ENCODE measurements at regions not wholly inside any gene's neighbourhood (a gene's known extent, or its start where the extent isn't known, plus 50 kb on each side); places are given as distances from the start of the nearest gene placed in this dataset.

DNA sequence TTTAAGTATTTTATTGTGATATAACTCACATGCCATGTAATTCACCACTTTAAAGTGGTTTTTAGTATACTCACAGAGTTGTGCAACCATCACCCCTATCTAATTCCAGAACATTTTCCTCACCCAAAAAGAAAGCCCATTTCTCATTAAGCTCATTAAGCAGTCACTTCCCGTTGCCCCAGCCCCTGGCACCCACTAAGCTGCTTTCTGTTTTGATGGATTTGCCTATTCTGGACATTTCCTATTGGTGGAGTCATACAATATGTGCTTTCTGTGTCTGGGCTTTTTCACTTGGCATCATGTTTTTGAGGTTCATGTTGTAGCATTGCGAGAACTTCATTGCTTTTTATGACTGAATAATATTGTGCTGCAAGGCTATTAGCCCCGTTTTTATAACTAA is 66.0 kb downstream of the ARL6IP4 start:
- Histone ChIP-seq H3K27ac (no peak overlapping the region), H3K4me1 (peaks cover 0 to 26% (median 3%) of the 10 kb centered on the region in 4 donors), H3K36me3 (no peaks in the 10 kb centered on the region), H3K9me3 (no peaks in the 10 kb centered on the region), H3K4me3 (no peak overlapping the region), H3K27me3 (no peaks in the 10 kb centered on the region)
- TF ChIP-seq, protein P1, sequence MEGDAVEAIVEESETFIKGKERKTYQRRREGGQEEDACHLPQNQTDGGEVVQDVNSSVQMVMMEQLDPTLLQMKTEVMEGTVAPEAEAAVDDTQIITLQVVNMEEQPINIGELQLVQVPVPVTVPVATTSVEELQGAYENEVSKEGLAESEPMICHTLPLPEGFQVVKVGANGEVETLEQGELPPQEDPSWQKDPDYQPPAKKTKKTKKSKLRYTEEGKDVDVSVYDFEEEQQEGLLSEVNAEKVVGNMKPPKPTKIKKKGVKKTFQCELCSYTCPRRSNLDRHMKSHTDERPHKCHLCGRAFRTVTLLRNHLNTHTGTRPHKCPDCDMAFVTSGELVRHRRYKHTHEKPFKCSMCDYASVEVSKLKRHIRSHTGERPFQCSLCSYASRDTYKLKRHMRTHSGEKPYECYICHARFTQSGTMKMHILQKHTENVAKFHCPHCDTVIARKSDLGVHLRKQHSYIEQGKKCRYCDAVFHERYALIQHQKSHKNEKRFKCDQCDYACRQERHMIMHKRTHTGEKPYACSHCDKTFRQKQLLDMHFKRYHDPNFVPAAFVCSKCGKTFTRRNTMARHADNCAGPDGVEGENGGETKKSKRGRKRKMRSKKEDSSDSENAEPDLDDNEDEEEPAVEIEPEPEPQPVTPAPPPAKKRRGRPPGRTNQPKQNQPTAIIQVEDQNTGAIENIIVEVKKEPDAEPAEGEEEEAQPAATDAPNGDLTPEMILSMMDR (IDR thresholded peaks at IDR 0.05), result no peak
- TF ChIP-seq POLR2A (IDR thresholded peaks at IDR 0.05), result no peak
- DNase-seq, result peak in 1 of 3 donors; percentile 6

DNA sequence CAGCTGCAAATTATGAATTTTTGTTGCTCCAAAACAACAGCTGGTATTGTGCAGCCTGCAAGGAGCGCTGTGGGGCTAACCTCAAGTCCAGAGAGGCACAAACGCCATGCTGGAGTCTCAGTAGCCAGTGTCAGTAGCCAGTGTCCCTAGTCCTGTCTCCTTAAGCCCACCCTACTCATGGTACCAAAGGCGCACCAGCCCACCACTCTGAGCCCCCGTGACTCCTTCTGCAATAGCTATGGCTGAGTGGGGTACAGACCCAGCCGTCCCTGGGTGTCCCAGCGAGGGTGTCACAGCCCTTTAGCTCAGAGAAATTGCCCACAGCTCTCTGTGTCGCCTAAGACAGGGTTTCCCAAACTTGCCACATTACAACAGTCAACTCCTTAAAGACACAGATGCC is 65.2 kb downstream of the ARL6IP4 start:
- H3K4me1 ChIP-seq, result peaks cover 0 to 26% (median 3%) of the 10 kb centered on the region in 4 donors
- H3K27ac ChIP-seq, result peak overlapping the region in 1 of 4 donors; percentile 21
- peak in 1 of 3 donors; percentile 14 for DNase-seq

DNA sequence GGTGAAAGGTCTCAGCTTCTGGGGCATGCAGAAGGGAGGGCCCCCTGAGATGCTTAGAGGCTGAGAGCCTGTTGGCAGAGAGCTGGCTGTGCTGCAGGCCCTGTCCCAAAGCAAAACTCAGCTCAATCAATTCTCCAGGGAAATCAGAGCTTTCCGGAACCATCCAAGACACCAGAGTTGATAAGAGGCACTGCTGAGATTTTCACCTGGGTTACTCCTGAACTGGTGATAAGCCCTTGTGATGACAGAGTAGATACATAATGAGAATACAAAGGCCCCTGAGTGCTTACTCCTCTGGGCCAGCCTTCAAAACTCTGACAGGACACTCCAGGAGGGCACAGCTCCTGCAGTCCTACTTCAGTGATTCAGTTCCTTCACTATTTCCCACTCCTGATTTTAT is 63.9 kb downstream of the ARL6IP4 start:
- H3K4me1 ChIP-seq, result peaks cover 0 to 26% (median 3%) of the 10 kb centered on the region in 4 donors
- no peak for TF ChIP-seq POLR2A (IDR thresholded peaks at IDR 0.05)
- TF ChIP-seq, protein P1 (IDR thresholded peaks at IDR 0.05), result no peak
- H3K4me3 ChIP-seq, result no peak overlapping the region
- H3K27ac ChIP-seq, result peak overlapping the region; percentile 1 to 81 (median 60)
- H3K36me3 ChIP-seq, result no peaks in the 10 kb centered on the region
- no peaks in the 10 kb centered on the region for H3K27me3 ChIP-seq
- DNase-seq, result no peak
- no peaks in the 10 kb centered on the region for H3K9me3 ChIP-seq

More for the DNA sequence above, 65.2 kb downstream of the ARL6IP4 start:
- TF ChIP-seq, protein P1 (IDR thresholded peaks at IDR 0.05), result no peak
- TF ChIP-seq POLR2A (IDR thresholded peaks at IDR 0.05), result no peak
- Histone ChIP-seq H3K9me3 (no peaks in the 10 kb centered on the region), H3K4me3 (no peak overlapping the region), H3K36me3 (no peaks in the 10 kb centered on the region), H3K27me3 (no peaks in the 10 kb centered on the region)

DNA sequence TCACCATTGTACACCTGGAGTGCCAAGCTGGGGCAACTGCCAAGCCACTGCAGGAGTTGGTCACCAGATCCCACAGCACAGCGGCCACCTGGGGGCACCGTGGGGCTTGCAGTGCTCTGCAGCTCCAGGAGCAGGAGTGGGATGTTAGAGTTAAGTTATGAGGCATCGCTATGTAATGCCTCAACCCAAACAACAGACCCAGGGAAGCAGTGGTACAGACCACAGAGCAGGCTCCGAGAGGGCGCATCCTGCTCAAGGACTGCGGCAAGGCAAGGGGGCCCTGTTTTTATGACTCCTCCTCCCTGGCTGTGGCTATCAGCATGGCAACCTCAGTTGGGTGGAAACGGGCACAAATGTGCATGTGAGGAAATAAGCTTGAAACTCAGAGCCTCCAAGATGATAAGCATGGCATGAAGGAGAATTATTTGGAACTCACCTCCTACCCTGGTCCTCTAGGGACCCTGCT is 63.1 kb downstream of the ARL6IP4 start:
- H3K27ac ChIP-seq, result peak overlapping the region; percentile 40 to 81 (median 60)
- TF ChIP-seq, protein P1 (IDR thresholded peaks at IDR 0.05), result peak; percentile 30 to 82 (median 64)
- no peak for TF ChIP-seq POLR2A (IDR thresholded peaks at IDR 0.05)
- H3K36me3 ChIP-seq, result no peaks in the 10 kb centered on the region
- peaks cover 0 to 26% (median 3%) of the 10 kb centered on the region in 4 donors for H3K4me1 ChIP-seq
- no peak overlapping the region for H3K4me3 ChIP-seq
- no peaks in the 10 kb centered on the region for H3K27me3 ChIP-seq
- no peaks in the 10 kb centered on the region for H3K9me3 ChIP-seq
- DNase-seq, result peak; percentile 81 to 92 (median 83)

DNA sequence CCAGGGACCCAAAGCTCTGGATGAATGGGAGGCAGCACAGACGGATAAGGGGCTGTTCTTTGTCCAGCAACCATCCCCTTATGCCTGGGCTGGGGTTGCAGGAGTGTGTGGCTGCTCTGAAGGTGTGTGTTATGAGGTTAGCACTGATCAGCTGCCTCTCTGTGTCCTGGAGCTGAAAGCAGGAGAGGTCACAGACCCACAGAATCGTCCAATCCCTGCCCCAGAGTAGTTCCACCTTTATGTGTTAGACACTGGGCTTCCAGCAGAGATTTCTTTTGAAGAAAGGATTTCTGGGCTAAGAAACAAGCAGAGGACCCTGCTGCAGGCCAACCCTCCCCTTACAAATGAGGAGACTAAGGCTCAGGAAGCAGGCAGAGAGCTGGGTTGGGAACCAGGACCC is 62.4 kb downstream of the ARL6IP4 start:
- Histone ChIP-seq H3K27me3 (no peaks in the 10 kb centered on the region), H3K4me1 (peaks cover 0 to 26% (median 3%) of the 10 kb centered on the region in 4 donors), H3K27ac (peak overlapping the region; percentile 40 to 81 (median 60)), H3K9me3 (no peaks in the 10 kb centered on the region), H3K36me3 (no peaks in the 10 kb centered on the region), H3K4me3 (no peak overlapping the region)
- peak in 1 of 3 donors; percentile 31 for DNase-seq
- TF ChIP-seq, protein P1 (IDR thresholded peaks at IDR 0.05), result no peak
- no peak for TF ChIP-seq POLR2A (IDR thresholded peaks at IDR 0.05)

Data from Peyer's patch (tissue), 4 donors.